Activated CD4-positive, alpha-beta T cell treated with anti-CD3 and anti-CD28 coated beads for 36 hours (primary cell): ENCODE measurements at regions not wholly inside any gene's neighbourhood (a gene's known extent, or its start where the extent isn't known, plus 50 kb on each side); places are given as distances from the start of the nearest gene placed in this dataset.

Experiments used
- ATAC-seq: fragments of 200-7000 bp; cut with Tn5 transposase; one replicate; pipeline ENCODE4 v1.10.0; 2021; ENCODE audit warnings: mild to moderate bottlenecking, moderate library complexity
- CTCF ChIA-PET: fragments of 350-600 bp; sonication (Branson Sonifier 250); formaldehyde crosslinking; loops from one replicate; lab custom pipeline; 2021; ENCODE audit warnings: antibody characterized with exemption; lab: Charles Lee
- POLR2A ChIA-PET: fragments of 350-600 bp; sonication (Branson Sonifier 250); formaldehyde crosslinking; loops from one replicate; lab custom pipeline; 2021; ENCODE audit warnings: antibody characterized with exemption, inconsistent platforms; lab: Charles Lee
- DNase-seq: peaks from one replicate; pipeline ENCODE4 v3.0.0-alpha.2; 2020
- H3K27ac Mint-ChIP-seq: one replicate; pipeline ENCODE4 v1.8.0; 2021; ENCODE audit warnings: mixed read lengths
- H3K27me3 Mint-ChIP-seq: one replicate; pipeline ENCODE4 v1.8.0; 2021; ENCODE audit warnings: mixed read lengths
- H3K36me3 Mint-ChIP-seq: one replicate; pipeline ENCODE4 v1.8.0; 2021; ENCODE audit warnings: low read depth, mixed read lengths
- H3K4me1 Mint-ChIP-seq: one replicate; pipeline ENCODE4 v1.8.0; 2021; ENCODE audit warnings: mixed read lengths
- H3K4me3 Mint-ChIP-seq: one replicate; pipeline ENCODE4 v1.8.0; 2021; ENCODE audit warnings: mild to moderate bottlenecking, moderate library complexity, mixed read lengths
- H3K9me3 Mint-ChIP-seq: one replicate; pipeline ENCODE4 v1.8.0; 2021; ENCODE audit warnings: low read depth, mixed read lengths
- intact Hi-C, 2 experiments: fragments of 100-400 bp; cut with DNase I in 1 of 2; cut with micrococcal nuclease in 1 of 2; formaldehyde crosslinking; loops; one replicate each; pipeline versions ENCODE4 v1.14.2 to v1.15.1; 2022 to 2024; cut with DNase I, micrococcal nuclease

DNA sequence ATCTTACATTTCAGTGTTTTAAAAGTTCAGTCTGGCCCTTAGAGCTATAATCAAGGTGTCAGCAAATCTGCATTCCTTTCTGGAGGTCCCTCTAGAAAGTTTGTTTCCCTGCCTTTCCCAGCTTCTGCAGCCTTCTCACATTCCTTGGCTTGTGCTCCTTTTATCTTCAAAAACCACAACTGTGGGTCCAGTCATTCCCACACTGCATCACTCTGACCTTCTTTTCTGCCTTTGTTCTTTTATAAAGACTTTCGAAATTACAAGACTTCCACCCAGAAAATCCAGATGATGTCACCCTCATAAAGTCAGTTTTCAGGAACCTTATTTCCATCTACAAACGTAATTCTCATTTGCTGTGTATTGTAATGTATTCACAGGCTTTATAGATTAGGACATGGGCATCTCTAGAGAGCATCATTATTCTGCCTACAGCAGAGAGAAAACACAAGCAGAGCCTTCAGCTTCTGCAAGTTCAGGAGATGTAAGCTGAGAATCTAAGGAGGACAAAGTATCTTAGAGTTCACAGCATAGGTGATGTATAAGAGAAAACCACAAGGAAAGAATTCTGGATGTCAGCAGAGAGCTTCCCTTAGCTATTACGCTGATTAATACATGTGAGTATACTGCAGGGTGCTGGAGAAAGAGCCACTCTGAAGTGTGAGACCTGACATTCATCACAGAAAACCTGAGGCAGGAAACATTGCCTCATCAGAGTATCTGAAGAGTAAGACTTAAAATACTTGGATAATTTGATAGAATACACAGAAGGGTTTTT lies 1100.2 kb downstream of the CBLN2 start:
- Mint-ChIP-seq H3K27ac (no peak overlapping the region), H3K4me3 (no peak overlapping the region), H3K4me1 (no peaks in the 10 kb centered on the region), H3K36me3 (no peaks in the 10 kb centered on the region), H3K9me3 (peaks cover 6% of the 10 kb centered on the region), H3K27me3 (no peaks in the 10 kb centered on the region)
- ATAC-seq (no peak), DNase-seq (no peak)
- intact Hi-C loops, result no loop called here
- ChIA-PET CTCF (no interaction called here), POLR2A (interaction anchor here (0.6 kb wide), 1 partner anchor 465 kb away, joined by 3 read pairs; no protein-coding TSS in a partner anchor)

DNA sequence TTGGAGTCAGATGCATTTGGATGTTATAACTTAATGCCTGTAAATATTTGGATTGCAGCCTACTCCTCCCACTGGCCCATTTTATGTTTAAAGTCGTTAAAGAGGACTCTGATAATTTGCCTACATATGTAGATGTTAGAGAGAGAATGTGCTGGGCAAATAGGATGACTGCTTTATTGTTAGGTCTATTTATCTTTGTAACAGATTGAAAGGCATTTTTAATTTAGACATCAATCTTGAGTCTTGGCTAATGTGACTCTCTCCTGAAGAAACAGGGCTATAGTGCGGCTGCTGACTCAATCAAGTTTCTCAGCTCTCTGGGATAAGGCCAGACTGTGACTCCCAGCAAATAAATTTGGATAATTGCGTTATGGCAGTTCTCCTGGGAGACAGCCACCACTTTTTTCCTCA lies 1101.4 kb downstream of the CBLN2 start:
- ChIA-PET POLR2A (no interaction called here), CTCF (interaction anchor here (0.6 kb wide), 1 partner anchor 232 kb away, joined by 3 read pairs; no protein-coding TSS in a partner anchor)
- no peaks in the 10 kb centered on the region for H3K4me1 Mint-ChIP-seq
- H3K9me3 Mint-ChIP-seq, result peaks cover 6% of the 10 kb centered on the region
- DNase-seq (no peak), ATAC-seq (no peak)
- no peak overlapping the region for H3K4me3 Mint-ChIP-seq
- H3K27ac Mint-ChIP-seq, result no peak overlapping the region
- no peaks in the 10 kb centered on the region for H3K27me3 Mint-ChIP-seq
- H3K36me3 Mint-ChIP-seq, result no peaks in the 10 kb centered on the region
- intact Hi-C loops, result no loop called here

- ChIA-PET POLR2A (no interaction called here), CTCF (no interaction called here)
- H3K27me3 Mint-ChIP-seq, result no peaks in the 10 kb centered on the region
- ATAC-seq, result no peak
- H3K9me3 Mint-ChIP-seq, result peaks cover 6% of the 10 kb centered on the region
- DNase-seq, result no peak
- no peaks in the 10 kb centered on the region for H3K36me3 Mint-ChIP-seq
- no peak overlapping the region for H3K27ac Mint-ChIP-seq
- intact Hi-C loops, result no loop called here
- no peak overlapping the region for H3K4me3 Mint-ChIP-seq
- no peaks in the 10 kb centered on the region for H3K4me1 Mint-ChIP-seq
These were observed 1103.0 kb downstream of the CBLN2 start for GRCh38 chr18:71441156-71441555.

- POLR2A ChIA-PET, result no interaction called here
- H3K9me3 Mint-ChIP-seq, result no peaks in the 10 kb centered on the region
- CTCF ChIA-PET, result no interaction called here
- no peaks in the 10 kb centered on the region for H3K4me1 Mint-ChIP-seq
- no peak overlapping the region for H3K4me3 Mint-ChIP-seq
- H3K27ac Mint-ChIP-seq, result no peak overlapping the region
- DNase-seq, result no peak
- intact Hi-C loops, result no loop called here
- no peak for ATAC-seq
- no peaks in the 10 kb centered on the region for H3K36me3 Mint-ChIP-seq
- no peaks in the 10 kb centered on the region for H3K27me3 Mint-ChIP-seq
These were observed 1106.6 kb downstream of the CBLN2 start for GRCh38 chr18:71437511-71437910.

DNA sequence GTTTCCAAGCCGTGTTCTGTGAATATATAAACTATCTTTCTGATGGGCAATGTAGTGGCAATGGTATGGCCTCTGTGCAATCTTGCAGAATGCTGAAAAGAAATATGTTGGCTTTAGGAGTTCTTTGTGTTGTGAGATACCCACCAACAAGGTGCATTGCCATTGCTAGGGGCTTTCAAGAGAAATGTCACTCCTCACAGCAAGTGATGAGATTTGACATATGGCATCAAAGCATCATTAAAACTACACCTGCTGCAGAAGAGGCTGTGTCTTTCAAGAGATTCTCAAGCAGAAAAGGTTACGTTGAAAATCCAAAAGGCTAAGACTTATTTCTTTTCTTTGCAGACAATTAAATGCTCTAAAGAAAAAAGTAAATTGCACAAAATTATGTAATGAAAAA lies 1110.8 kb downstream of the CBLN2 start:
- intact Hi-C loops, result no loop called here
- Mint-ChIP-seq H3K9me3 (no peaks in the 10 kb centered on the region), H3K4me1 (no peaks in the 10 kb centered on the region), H3K4me3 (no peak overlapping the region), H3K36me3 (no peaks in the 10 kb centered on the region), H3K27ac (no peak overlapping the region), H3K27me3 (no peaks in the 10 kb centered on the region)
- CTCF ChIA-PET, result no interaction called here
- no peak for DNase-seq
- no peak for ATAC-seq
- POLR2A ChIA-PET, result no interaction called here

- H3K4me3 Mint-ChIP-seq, result no peak overlapping the region
- H3K27me3 Mint-ChIP-seq, result no peaks in the 10 kb centered on the region
- ATAC-seq (no peak), DNase-seq (no peak)
- H3K27ac Mint-ChIP-seq, result no peak overlapping the region
- intact Hi-C loops, result no loop called here
- CTCF ChIA-PET, result no interaction called here
- no peaks in the 10 kb centered on the region for H3K4me1 Mint-ChIP-seq
- H3K9me3 Mint-ChIP-seq, result no peaks in the 10 kb centered on the region
- no peaks in the 10 kb centered on the region for H3K36me3 Mint-ChIP-seq
- POLR2A ChIA-PET, result no interaction called here
These were observed 1112.5 kb downstream of the CBLN2 start for GRCh38 chr18:71431689-71432088.

DNA sequence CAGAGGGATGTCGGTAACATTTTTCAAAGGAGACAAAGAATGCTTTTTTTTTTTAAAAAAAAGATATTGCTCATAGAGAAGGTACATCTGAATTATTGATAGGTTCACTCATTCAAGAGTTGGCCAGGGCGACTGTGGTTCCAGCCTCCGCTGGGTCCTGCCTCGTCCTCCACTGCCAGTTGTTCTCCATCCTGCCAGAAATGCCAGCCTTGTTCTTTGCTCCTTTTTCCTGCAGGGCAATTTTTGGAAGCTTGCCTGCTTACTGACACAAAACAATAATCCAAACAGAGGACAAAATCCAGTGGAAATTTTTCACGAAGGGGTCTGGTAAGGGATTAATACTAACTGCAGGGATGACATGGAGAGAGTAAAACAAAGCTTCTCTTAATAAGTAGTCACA lies 1113.0 kb downstream of the CBLN2 start:
- Mint-ChIP-seq H3K27ac (no peak overlapping the region), H3K27me3 (no peaks in the 10 kb centered on the region), H3K9me3 (no peaks in the 10 kb centered on the region), H3K36me3 (no peaks in the 10 kb centered on the region), H3K4me3 (no peak overlapping the region), H3K4me1 (no peaks in the 10 kb centered on the region)
- no peak for DNase-seq
- ChIA-PET CTCF (no interaction called here), POLR2A (no interaction called here)
- no peak for ATAC-seq
- intact Hi-C loops, result no loop called here

GRCh38 chr18:71426441-71426840 lies 1117.7 kb downstream of the CBLN2 start:
- Mint-ChIP-seq H3K9me3 (peaks cover 2% of the 10 kb centered on the region), H3K4me3 (no peak overlapping the region), H3K27ac (no peak overlapping the region), H3K36me3 (no peaks in the 10 kb centered on the region), H3K4me1 (no peaks in the 10 kb centered on the region), H3K27me3 (no peaks in the 10 kb centered on the region)
- intact Hi-C loops, result no loop called here
- ChIA-PET POLR2A (no interaction called here), CTCF (no interaction called here)
- ATAC-seq (no peak), DNase-seq (no peak)

GRCh38 chr18:71405169-71405809 lies 1116.4 kb downstream of the SOCS6 start:
- ATAC-seq, result no peak
- no peak overlapping the region for H3K27ac Mint-ChIP-seq
- CTCF ChIA-PET, result interaction anchor here (0.6 kb wide), 1 partner anchor 115 kb away, joined by 3 read pairs; no protein-coding TSS in a partner anchor
- POLR2A ChIA-PET, result interaction anchor here (0.6 kb wide), 1 partner anchor 870 kb away, joined by 10 read pairs; no protein-coding TSS in a partner anchor
- H3K4me3 Mint-ChIP-seq, result no peak overlapping the region
- no peaks in the 10 kb centered on the region for H3K36me3 Mint-ChIP-seq
- no peak for DNase-seq
- H3K27me3 Mint-ChIP-seq, result no peaks in the 10 kb centered on the region
- H3K4me1 Mint-ChIP-seq, result no peaks in the 10 kb centered on the region
- no peaks in the 10 kb centered on the region for H3K9me3 Mint-ChIP-seq
- intact Hi-C loops, result no loop called here

DNA sequence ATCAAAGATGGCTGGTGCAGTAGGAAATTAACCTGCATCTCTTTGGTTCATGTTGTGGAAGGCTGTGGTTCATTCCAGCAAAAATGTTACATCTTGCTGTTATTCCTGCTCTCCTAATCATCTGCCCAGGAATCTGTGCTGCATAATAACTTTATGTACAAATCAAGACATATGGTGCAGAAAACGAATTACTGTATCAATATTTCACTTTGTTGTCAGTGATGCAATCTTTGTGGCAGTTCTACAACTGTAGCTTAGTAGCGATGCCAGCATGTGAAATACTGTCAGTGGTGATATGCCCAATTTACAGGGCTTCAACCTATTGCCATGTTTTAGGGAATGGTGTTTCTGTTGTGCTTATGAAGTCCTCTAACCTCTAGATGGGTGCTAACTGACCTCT lies 1114.7 kb downstream of the SOCS6 start:
- H3K9me3 Mint-ChIP-seq, result no peaks in the 10 kb centered on the region
- POLR2A ChIA-PET, result no interaction called here
- no peaks in the 10 kb centered on the region for H3K36me3 Mint-ChIP-seq
- no peak overlapping the region for H3K4me3 Mint-ChIP-seq
- no peaks in the 10 kb centered on the region for H3K4me1 Mint-ChIP-seq
- no peak for DNase-seq
- H3K27me3 Mint-ChIP-seq, result no peaks in the 10 kb centered on the region
- ATAC-seq, result no peak
- intact Hi-C loops, result no loop called here
- CTCF ChIA-PET, result no interaction called here
- no peak overlapping the region for H3K27ac Mint-ChIP-seq

- intact Hi-C loops, result no loop called here
- CTCF ChIA-PET, result no interaction called here
- no peak overlapping the region for H3K4me3 Mint-ChIP-seq
- DNase-seq, result peak; percentile 14
- H3K4me1 Mint-ChIP-seq, result no peaks in the 10 kb centered on the region
- POLR2A ChIA-PET, result no interaction called here
- no peaks in the 10 kb centered on the region for H3K36me3 Mint-ChIP-seq
- no peaks in the 10 kb centered on the region for H3K9me3 Mint-ChIP-seq
- H3K27ac Mint-ChIP-seq, result no peak overlapping the region
- no peak for ATAC-seq
- no peaks in the 10 kb centered on the region for H3K27me3 Mint-ChIP-seq
These were observed 1109.7 kb downstream of the SOCS6 start for GRCh38 chr18:71398531-71398930.

DNA sequence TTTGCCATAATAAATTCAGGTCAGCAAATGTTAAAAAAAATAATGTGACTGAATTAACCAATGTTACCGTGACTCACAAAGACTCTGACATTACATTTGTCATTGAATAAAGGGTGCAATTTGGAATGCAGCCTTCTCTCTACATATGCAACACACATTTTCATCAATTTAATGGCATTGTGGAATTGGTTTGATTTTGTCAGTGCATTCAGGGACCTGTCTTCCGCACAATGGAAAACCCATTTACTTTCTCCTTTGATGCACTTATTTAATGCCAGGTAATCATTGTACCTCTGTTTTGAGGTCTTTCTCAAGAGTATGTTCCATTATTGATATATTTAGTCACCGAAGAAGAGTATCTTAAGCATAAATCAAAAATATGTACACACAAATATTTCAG lies 1099.3 kb downstream of the SOCS6 start:
- Mint-ChIP-seq H3K4me3 (no peak overlapping the region), H3K27me3 (peaks cover 3% of the 10 kb centered on the region), H3K4me1 (no peaks in the 10 kb centered on the region), H3K27ac (no peak overlapping the region), H3K9me3 (no peaks in the 10 kb centered on the region), H3K36me3 (no peaks in the 10 kb centered on the region)
- ChIA-PET POLR2A (no interaction called here), CTCF (no interaction called here)
- intact Hi-C loops, result no loop called here
- ATAC-seq, result no peak
- no peak for DNase-seq
